HG02938 (cell line): ENCODE measurements at regions not wholly inside any gene's neighbourhood (a gene's known extent, or its start where the extent isn't known, plus 50 kb on each side); places are given as distances from the start of the nearest gene placed in this dataset.
"Not testable (repeated sequence)": the region's sequence is repeated elsewhere in the genome, so short reads cannot be mapped to it uniquely, and the experiment has no call there.

Experiments
- ATAC-seq: cut with Tn5 transposase; IDR thresholded peaks from one replicate; pipeline ENCODE4 v1.9.1; 2021; ENCODE audit warnings: mild to moderate bottlenecking, moderate library complexity; ENCODE audit not compliant: unreplicated experiment

- no peak for ATAC-seq
Measured at GRCh38 chr10:2392145-2392812, 655.0 kb upstream of the ADARB2 start.

- no peak for ATAC-seq
Measured at GRCh38 chr10:2387672-2388071, 650.3 kb upstream of the ADARB2 start.

GRCh38 chr10:2387261-2387660 is 649.9 kb upstream of the ADARB2 start:
- no peak for ATAC-seq

DNA sequence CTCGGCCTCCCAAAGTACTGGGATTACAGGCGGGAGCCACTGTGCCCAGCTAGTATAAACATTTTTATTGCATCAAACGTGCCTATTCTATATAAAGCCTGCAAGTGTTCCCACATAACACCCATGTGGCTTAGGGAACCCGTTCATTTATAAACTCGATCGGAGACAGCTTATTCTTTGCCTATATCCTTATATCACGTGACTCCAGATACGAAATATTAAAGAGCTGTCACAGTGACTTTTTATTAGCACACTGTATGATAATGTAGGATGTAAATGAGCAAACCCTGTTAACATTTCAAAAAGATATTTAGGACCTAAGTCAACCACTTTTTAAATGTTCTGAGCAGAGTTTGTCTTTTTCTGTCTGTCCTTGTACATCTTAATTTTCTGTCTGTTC is 642.9 kb upstream of the ADARB2 start:
- ATAC-seq, result no peak

- no peak for ATAC-seq
Measured at GRCh38 chr10:2367083-2367482, 629.8 kb upstream of the ADARB2 start.

DNA sequence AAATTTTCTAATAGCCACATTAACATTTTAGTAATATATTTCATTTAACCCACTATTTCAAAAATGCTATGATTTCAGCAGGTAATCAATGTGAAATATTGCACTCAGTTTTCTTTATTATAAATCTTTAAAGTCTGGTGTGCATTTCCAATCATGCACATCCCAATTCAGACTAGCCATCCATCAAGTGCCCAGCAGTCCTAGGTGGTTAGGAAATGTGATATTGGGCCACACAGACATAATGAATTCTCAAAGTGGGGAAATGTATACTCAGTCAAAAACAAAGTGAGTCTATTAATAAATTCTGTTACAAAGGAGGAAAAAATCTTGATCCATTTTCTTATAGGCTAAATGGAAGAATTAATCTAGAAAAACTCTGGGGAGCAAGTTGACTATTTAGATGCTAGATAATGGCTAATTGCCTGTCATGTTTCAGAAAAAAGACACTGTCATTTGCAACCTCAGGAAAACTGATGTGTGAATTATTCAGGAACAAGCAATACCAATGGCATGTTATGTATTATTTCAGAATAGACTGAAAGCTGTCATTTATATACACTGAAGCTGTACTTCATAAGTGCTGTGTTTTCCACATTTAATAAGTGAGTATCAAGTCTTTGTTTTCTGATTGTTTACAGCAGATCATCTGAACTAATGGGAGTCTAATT is 629.1 kb upstream of the ADARB2 start:
- no peak for ATAC-seq

DNA sequence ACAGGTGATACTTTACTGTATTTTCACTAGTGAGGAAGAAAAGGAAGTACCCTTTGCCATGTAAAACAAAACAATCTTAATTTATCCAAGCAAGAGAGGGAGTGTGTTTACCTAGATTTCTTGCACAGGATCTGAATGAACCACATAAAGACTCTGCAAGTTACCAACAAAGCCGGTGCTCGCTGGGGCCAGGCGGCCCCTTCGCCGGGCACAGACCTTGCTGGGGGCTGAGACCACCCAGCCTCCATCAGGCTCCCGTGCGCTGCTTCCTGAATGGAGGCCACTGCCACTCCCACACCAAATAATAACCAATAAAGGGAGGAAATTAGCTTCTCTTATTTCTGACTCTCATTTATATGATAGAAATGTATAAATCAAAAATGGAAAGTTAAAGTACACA is 625.0 kb upstream of the ADARB2 start:
- no peak for ATAC-seq

DNA sequence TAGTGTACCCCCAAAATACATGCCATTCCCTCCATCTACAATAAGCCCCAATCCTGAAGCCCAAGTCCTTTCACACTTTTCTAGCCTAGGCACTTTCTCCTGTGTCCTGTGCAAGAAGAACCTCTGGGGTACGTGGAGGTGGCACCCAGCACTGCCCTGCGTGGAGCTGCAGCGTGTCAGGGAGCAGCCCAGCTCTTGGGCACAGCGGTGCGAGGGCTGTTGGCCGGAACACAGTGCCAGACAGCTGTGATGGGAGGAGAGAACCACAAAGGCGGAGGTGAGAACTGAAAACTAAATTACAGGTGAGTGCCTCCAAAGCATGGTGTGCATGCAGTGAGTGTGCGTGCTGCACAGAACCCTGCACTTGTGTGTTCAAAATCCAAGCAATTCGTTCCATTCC is 621.3 kb upstream of the ADARB2 start:
- no peak for ATAC-seq

DNA sequence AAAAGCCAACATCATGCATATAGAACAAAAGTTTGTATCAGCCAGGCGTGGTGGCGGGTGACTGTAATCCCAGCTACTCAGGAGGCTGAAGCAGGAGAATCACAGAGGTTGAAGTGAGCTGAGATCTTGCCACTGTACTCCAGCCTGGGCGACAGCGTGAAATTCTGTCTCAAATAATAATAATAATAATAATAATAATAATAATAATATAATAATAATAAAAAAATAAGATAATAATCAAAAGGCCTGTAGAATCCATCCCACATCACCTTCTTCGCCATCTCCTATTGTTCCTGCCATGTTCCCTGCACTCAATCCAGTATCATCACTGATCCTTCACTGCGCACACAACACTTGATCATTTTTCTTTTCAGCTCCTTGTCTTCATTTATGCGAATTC is 619.3 kb upstream of the ADARB2 start:
- no peak for ATAC-seq

DNA sequence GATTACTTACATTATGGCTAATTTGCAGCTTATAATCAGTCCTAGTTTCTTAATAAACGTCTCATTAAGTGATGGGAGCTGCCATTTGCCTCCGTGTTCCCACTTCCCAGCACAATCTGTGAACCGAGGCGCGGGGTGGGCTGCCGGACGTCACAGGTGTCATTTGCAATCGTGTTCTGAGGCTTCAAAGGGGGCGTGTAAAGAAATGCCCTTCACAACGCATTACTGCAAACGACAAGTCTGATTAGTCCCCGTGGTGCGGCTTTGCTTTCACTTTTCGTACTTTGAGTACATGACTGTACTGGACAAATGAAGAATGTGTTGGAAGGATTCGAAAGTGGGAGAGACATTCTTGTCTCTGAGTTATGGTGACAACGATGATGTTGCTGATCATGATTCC is 614.2 kb upstream of the ADARB2 start:
- ATAC-seq, result no peak

- no peak for ATAC-seq
Measured at GRCh38 chr10:2342206-2342605, 604.9 kb upstream of the ADARB2 start.

- no peak for ATAC-seq
Measured at GRCh38 chr10:2340831-2341647, 603.7 kb upstream of the ADARB2 start.

- no peak for ATAC-seq
Measured at GRCh38 chr10:2335626-2336025, 598.3 kb upstream of the ADARB2 start.

DNA sequence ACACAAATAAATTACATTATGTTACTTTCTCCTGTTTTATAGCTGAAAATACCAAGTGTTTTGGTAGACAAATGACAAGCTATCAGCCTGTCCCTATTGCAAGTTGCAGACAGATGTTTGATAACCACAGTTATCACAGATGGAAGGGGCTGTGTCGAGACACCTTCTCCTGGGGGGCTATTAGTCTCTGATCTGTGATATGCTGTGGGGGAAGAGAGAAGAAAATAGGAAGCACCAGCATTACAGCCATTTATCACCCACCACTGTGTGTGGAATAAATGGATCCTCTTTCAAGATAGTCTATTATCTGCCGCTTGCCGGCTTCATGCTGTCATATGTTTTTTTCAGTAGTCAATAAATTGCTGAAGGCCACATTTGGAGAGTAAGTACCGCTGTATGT is 597.2 kb upstream of the ADARB2 start:
- ATAC-seq, result no peak

GRCh38 chr10:2329082-2329481 is 591.8 kb upstream of the ADARB2 start:
- ATAC-seq, result no peak

DNA sequence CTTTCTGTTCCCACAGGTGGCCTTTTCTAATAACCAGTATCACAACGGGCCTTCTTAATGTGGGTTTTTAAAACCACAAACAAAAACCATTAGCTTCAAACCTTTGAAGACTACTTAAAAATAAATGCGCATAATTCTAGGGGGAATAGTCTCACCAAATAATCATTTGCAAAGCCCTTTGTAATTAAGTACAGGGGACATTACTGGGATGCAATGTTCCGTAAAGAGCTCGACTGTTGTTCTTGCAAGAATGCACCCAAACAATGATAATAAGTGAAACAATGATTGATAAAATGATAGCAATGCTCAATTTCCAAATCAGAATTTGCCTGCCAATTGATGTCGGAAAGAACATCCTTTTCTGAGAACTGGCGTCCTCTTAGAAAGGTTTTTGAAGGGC is 589.1 kb upstream of the ADARB2 start:
- ATAC-seq, result no peak

DNA sequence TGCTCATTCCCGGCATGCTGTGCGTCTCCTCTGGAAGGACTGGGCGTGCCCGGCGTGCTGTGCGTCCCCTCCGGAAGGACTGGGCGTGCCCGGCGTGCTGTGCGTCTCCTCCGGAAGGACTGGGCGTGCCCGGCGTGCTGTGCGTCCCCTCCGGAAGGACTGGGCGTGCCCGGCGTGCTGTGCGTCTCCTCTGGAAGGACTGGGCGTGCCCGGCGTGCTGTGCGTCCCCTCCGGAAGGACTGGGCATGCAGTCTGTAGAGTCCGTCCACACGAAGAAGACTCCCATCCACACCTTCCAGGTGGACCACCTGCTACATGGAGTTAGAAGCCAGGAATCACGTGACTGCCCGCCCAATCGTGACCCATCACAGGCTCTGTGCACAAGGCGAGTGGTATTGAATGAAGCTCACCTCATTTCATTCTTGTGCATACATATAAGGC is 577.7 kb upstream of the ADARB2 start:
- not testable (repeated sequence) for ATAC-seq

DNA sequence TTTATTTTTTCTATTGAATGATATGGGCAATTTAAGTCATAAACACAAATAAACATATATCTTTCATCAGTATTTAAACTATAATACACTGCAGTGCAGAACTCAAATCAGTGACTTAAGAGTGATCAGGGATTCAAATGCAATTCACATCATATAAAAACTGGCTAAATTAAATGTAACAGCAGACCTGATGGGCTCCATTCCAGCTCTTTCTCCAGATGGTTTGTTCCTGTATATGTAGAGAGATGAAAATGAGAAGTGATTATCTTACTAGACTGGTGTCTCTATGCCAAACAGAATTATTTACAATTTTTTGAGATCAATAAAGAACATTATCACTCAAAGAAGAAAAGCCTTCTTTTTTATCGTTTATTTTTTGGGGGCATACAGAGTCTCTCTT is 568.8 kb upstream of the ADARB2 start:
- ATAC-seq, result no peak

GRCh38 chr10:2303169-2303568 is 565.8 kb upstream of the ADARB2 start:
- no peak for ATAC-seq

DNA sequence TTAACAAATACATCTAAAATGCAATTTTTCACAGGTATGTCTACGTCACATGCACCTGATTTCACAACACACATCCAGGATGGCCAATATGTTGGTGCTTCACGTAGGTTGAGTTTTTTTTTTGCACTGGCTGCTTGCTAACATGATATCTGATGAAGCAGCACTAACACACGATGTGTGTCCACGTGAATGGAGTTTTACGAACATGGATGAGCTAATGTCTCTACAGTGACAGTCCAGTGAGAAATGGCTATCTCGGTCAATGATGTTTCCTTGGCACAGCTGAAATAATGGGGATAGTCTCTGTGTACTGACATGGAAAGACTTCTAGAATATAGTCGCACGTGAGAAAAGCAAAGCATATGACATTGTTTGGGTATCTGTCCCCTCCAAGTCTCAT is 563.9 kb upstream of the ADARB2 start:
- no peak for ATAC-seq

DNA sequence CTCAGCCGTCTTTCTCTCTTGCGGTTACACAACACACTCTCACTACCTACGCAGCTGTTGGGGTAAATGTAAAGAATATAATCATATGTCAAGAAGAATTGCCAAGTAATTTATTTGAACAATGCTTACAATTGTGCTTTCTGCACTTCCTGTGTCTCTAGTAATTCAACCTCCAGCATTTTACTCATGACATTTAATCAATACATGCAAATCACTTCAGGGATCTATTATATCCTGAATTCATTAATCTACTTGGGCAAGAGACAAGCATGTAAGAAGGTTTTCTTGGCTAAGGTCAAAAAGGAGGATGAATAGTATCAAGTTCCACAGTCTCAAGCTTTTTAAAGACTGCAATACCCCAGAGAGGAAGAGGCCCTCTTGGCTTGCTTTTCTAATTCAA is 562.9 kb upstream of the ADARB2 start:
- ATAC-seq, result no peak
